Upper lobe of left lung (tissue), 6 donors: ENCODE measurements at regions not wholly inside any gene's neighbourhood (a gene's known extent, or its start where the extent isn't known, plus 50 kb on each side); places are given as distances from the start of the nearest gene placed in this dataset.

Source experiments
- ATAC-seq, 2 donors: fragments of 200-7000 bp; cut with Tn5 transposase; one replicate each; pipeline ENCODE4 v1.9.1; 2022; ENCODE audit warnings: mild to moderate bottlenecking in 2 of 2, moderate library complexity in 2 of 2; ENCODE audit not compliant: low FRiP score in 2 of 2
- DNase-seq, 2 donors: peaks; one replicate each; pipeline ENCODE4 v3.0.0-alpha.2; 2019 to 2020
- H3K27ac ChIP-seq, 4 donors: fragments of 200-600 bp; sonication (generic); one replicate each; pipeline ENCODE4 v1.5.1; 2016 to 2019
- H3K27me3 ChIP-seq, 4 donors: fragments of 200-600 bp; sonication (generic); one replicate each; pipeline ENCODE4 v1.5.1; 2017 to 2019
- H3K36me3 ChIP-seq, 4 donors: fragments of 200-600 bp; sonication (generic); one replicate each; pipeline ENCODE4 v1.5.1; 2016 to 2019
- H3K4me1 ChIP-seq, 4 donors: fragments of 200-600 bp; sonication (generic); one replicate each; pipeline ENCODE4 v1.5.1; 2018 to 2019
- H3K4me3 ChIP-seq, 4 donors: fragments of 200-600 bp; sonication (generic); one replicate each; pipeline ENCODE4 v1.5.1; 2017 to 2019; ENCODE audit warnings: mild to moderate bottlenecking in 2 of 4, moderate library complexity in 1 of 4
- H3K9me3 ChIP-seq, 4 donors: fragments of 200-600 bp; sonication (generic); one replicate each; pipeline ENCODE4 v1.5.1; 2018 to 2019
- CTCF ChIP-seq, 6 experiments: fragments of 450-650 bp in 4 of 6; fragments of 200-600 bp in 2 of 6; sonication (generic) in 2 of 6; IDR thresholded peaks; one replicate each; pipeline ENCODE4 v1.5.1; 2016 to 2019; ENCODE audit warnings: antibody characterized with exemption in 6 of 6
- EP300 ChIP-seq, 4 donors: sonication (generic); formaldehyde crosslinking; IDR thresholded peaks; one replicate each; pipeline ENCODE4 v1.5.1; 2017; ENCODE audit warnings: antibody characterized with exemption in 4 of 4, control low read depth in 2 of 4
- POLR2A ChIP-seq, 4 donors: fragments of 450-650 bp; IDR thresholded peaks; one replicate each; pipeline ENCODE4 v1.5.1; 2016 to 2017; ENCODE audit warnings: antibody characterized with exemption in 4 of 4, mild to moderate bottlenecking in 2 of 4
- POLR2AphosphoS5 ChIP-seq, 2 donors: sonication (generic); formaldehyde crosslinking; IDR thresholded peaks; one replicate each; pipeline ENCODE4 v1.5.1; 2017; ENCODE audit warnings: antibody characterized with exemption in 2 of 2
- WGBS, 2 donors: methylation state at CpG; one replicate each; pipeline ENCODE4 v1.1.5; 2017 to 2018; 5-methylcytosine and 5-hydroxymethylcytosine counted together
- donor health status: DM: no; HTN: no; CAD: no; lungs with moderate emphysema.
- donor health status: DM: no; HTN: yes; CAD: no; lungs with severe emphysema.

- DNase-seq (no peak), ATAC-seq (no peak)
- no peaks in the 10 kb centered on the region for H3K4me1 ChIP-seq
- H3K27me3 ChIP-seq = no peaks in the 10 kb centered on the region
- WGBS, 2 donors = 66 to 69% methylated on average over 3 of the region's 3 CpGs
- H3K36me3 ChIP-seq = no peaks in the 10 kb centered on the region
- H3K4me3 ChIP-seq = no peak overlapping the region
- H3K27ac ChIP-seq = no peak overlapping the region
- TF ChIP-seq POLR2A (IDR thresholded peaks at IDR 0.05) = no peak
- TF ChIP-seq CTCF (IDR thresholded peaks at IDR 0.05) = no peak
- no peak for TF ChIP-seq EP300 (IDR thresholded peaks at IDR 0.05)
- no peak for TF ChIP-seq POLR2AphosphoS5 (IDR thresholded peaks at IDR 0.05)
- H3K9me3 ChIP-seq = no peaks in the 10 kb centered on the region
Measured at GRCh38 chr3:36603423-36603822, 160.9 kb downstream of the DCLK3 start.

GRCh38 chr3:36600404-36600803, 163.9 kb downstream of the DCLK3 start:
- Histone ChIP-seq H3K4me3 (no peak overlapping the region), H3K4me1 (no peaks in the 10 kb centered on the region), H3K27me3 (no peaks in the 10 kb centered on the region), H3K9me3 (no peaks in the 10 kb centered on the region), H3K36me3 (no peaks in the 10 kb centered on the region), H3K27ac (no peak overlapping the region)
- ATAC-seq (no peak), DNase-seq (no peak)
- no peak for TF ChIP-seq CTCF (IDR thresholded peaks at IDR 0.05)
- TF ChIP-seq EP300 (IDR thresholded peaks at IDR 0.05) = no peak
- no peak for TF ChIP-seq POLR2A (IDR thresholded peaks at IDR 0.05)
- no peak for TF ChIP-seq POLR2AphosphoS5 (IDR thresholded peaks at IDR 0.05)
- 84 to 87% methylated on average over 3 of the region's 3 CpGs for WGBS, 2 donors
